NCI-H524 (cell line): ENCODE measurements at regions not wholly inside any gene's neighbourhood (a gene's known extent, or its start where the extent isn't known, plus 50 kb on each side); places are given as distances from the start of the nearest gene placed in this dataset.

ENCODE experiments used
- DNase-seq, 2 experiments: peaks; one replicate each; lab custom pipeline; 2025; lab: John Stamatoyannopoulos, UW

GRCh38 chr6:11358904-11359830, 126.7 kb upstream of the NEDD9 start:
- no peak for DNase-seq

GRCh38 chr6:11357285-11357684, 124.8 kb upstream of the NEDD9 start:
- DNase-seq: no peak

DNA sequence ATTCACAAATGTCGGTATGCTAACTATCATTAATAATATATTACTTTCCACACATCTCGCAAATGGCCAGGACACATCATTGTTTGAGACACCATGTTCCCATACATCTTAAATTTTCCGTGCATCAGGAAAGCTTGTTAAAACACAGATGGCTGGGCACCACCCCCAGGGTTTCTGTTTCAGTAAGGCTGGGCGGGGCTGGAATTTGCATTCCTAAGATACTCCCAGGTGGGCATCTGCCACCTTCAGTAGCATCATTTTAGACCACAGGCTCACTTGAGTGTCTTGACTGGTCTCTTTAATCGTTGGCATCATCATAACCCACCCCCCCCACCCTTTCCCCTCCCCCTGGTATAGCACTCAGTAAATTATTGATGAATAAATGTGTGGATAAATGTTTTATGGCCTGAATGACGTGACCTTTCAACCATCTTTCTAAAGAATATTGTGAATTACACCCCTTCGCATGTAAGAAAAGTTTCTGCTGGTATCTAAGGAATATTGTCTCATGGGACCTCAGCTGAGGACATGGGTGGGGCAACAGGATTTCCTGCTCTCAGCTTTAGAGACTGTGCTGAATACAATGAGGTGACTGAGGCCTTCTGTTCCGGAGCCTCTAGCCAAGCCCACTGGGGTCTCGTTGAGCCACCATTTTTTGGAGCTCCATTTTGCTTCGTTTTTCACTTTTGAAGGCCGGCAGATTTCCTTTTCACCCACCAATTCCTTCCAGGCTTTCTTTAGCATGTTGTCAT, 124.1 kb upstream of the NEDD9 start:
- DNase-seq: no peak

- no peak for DNase-seq
Observed at GRCh38 chr6:11353921-11354389, 121.5 kb upstream of the NEDD9 start.

DNA sequence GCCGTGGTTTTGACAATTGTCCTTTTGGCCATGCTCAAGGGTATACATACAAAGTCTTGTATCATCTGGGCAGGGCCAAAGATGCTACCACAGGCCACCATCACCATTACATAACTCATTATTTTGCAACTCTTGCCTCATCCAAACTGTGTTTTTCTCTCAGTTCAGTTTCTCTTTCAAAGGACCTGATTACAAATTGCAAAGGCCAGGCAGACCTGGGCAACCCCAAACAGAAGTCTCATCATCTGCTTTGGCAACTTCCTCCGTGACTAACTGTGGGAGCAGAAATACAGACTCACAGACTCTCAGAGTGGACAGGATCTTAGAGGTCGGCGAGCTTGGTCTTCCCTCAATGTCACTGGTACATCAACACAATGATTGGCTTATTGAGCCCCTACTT, 117.8 kb upstream of the NEDD9 start:
- DNase-seq: no peak

GRCh38 chr6:11349880-11350279, 117.4 kb upstream of the NEDD9 start:
- DNase-seq: no peak

DNA sequence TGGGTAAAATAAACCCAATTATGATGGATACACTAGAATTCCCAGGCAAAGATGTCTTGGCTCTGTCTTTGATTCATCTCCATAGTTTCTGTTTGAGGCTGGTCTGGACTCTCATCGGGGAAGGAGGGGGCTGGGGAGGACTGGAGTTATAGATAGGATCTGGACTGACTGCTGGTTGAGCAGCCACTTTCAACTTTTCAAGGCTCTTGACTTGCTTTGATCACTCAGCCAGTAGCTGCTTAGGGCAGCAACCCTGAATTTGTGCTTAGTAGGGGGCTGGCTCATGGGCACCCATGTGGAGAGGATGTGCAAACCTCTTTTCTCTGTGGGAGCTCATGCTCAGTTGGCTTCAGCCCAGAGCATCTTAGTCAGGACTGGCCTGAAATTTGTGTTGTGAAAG, 114.0 kb upstream of the NEDD9 start:
- DNase-seq: no peak

DNA sequence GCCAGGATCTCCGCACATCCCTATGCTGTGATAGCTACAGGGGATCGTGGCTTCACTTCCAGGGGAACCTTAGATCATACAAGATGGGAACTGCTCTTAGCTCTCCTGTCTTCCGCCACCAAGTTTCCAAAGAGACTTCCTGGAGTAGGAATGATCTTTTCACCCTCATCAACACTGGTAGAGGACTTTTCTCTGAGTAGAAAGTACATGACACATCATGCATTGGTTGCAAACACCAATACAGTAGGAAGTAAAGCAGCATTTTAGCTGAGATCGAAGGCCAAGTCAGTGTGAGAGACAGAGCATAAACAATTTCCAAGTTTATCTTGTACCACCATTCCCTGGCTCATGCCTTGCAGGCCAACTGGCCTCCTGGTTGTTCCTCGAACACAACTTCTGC, 113.1 kb upstream of the NEDD9 start:
- DNase-seq: no peak

- DNase-seq: no peak
Observed at GRCh38 chr6:11343963-11344723, 111.7 kb upstream of the NEDD9 start.

- DNase-seq: no peak
Observed at GRCh38 chr6:11341867-11342266, 109.4 kb upstream of the NEDD9 start.

DNA sequence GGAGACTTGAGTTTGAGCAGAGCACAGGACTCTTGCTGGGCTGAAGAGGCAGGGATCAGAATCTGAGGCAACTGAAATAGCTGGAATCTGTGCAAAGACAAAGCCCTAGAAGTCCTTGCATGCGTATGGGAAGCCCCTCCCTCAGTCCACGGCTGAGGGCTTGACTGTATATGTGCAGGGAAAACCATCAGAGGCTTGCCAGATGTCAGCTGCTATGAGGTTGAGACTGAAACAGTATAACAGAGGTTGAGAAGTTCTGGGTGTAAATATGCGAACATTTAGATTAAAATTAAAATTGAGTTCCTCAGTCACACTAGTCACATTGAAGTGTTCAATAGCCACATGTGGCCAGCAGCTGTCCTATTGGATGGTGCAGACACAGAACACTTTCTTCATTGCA, 108.8 kb upstream of the NEDD9 start:
- DNase-seq: no peak

DNA sequence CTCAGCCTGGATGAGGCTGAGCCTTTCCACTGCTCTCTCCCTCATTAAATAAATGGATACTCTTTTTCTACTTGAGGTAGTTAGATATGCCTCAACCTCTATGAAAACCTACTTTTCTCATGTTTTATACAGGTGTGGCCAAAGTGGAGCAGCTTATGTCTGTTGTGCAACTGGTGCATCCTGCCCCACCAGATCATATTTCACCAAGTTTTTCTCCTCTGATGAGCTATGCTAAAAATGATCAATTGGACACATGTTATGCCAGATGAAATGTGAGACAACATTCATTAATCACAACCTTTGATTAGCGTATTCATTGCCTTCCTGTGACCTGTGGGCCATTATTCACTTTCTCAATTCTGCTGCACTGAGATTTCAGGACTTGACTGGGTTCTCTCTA, 106.9 kb upstream of the NEDD9 start:
- DNase-seq: no peak

- DNase-seq: no peak
Observed at GRCh38 chr6:11337306-11337705, 104.8 kb upstream of the NEDD9 start.

GRCh38 chr6:11335826-11336225, 103.4 kb upstream of the NEDD9 start:
- no peak for DNase-seq

DNA sequence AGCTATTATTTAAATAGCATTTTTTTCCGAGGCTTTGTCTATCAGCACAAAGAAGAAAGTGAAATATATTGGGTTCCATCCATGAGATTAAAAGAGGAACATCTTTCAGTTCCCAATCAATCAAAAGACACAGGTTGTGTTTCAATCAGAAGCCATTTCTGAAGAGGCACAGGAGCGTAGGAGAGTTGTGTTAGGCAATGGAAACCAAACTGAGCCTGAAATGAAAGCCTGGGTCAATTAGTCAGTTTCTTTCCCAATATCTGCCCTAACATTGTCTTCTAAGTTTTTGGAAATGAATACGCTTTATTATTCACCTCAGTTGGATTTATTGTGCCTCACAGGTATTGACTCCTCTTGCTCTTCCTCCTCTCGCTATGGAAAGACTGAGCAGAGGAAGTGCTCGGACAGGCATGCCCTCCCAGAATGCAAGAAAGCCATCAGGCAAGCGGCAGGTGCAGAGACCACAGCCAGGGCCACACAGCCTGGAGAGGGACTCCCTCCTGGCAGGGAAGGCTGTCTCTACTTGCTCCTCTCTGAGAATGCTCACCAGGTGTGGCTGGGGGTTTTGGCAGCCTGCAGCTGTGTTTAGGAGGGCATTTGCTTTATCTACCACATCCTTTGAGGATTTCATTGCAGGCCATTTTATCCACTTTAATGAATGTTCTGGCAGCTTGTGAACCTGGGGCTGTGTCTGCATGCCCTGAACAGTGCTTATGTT, 100.8 kb upstream of the NEDD9 start:
- no peak for DNase-seq

DNA sequence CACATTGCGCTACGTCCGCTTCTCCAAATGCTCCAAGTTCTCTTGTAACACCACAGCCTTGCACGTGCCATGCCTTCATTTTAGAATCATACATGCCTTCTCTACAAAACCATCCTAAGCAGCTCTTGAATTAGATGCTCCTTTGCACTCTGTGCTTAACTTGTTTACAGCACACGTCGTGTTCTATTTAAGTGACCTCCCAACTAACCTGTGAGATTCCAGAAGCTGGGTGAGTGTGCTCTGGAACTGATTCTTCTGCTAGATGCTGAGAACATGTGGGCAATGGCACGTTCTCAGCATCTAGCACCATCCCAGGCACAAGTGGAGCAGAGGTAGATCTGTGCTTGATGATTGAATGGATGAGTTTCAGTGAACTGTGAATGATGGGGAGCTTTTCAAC, 100.0 kb upstream of the NEDD9 start:
- no peak for DNase-seq

DNA sequence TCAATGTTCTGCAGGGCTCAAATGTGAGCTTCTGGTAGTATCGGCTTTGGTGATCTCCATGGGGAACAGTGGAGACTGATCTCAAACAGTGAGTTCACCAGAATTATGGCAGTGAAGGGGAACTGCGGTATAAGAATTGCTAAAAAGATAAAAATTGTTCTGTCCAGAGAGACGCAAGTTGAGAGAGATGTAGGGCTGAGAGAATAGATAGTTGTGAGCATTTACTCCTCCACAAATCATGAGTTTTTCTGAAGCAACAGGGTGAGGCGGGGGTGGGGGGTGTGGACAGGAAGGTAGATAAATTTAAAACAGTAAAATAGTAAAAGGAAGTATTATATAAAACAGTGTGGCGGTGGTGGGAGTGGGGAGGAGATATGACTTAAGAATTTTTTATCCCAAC, 98.6 kb upstream of the NEDD9 start:
- no peak for DNase-seq

GRCh38 chr6:11330413-11330760, 97.9 kb upstream of the NEDD9 start:
- no peak for DNase-seq

DNA sequence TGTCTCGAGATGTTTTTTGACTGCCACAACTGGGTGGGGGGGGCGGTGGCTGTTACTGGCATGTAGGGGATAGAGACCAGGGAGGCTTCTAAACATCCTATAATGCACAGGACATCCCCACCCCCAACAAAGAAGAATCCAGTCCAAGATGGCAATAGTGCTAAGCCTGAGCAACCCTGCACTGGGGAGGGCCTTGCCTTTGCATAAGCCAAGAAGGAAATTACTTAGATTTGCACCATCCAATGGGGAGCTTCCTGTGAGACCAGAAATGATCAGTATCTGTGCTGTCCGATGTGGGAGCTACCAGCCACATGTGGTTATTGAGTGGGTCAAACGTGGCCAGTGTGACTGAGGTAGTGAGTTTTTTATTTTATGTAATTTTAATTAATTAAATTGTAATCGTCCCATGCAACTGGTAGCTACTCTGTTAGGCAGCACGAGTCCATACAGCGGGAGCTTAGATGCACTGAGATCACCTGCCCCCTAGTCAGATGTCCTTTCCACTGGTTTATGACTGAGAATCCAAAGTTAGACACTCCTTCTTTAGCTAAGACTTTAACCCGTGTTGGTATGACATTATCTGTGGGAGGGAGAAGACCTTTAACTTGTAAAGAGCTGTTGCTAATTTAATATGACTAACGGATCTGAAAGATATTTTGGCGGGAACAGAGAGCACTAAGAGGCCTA, 97.4 kb upstream of the NEDD9 start:
- no peak for DNase-seq

DNA sequence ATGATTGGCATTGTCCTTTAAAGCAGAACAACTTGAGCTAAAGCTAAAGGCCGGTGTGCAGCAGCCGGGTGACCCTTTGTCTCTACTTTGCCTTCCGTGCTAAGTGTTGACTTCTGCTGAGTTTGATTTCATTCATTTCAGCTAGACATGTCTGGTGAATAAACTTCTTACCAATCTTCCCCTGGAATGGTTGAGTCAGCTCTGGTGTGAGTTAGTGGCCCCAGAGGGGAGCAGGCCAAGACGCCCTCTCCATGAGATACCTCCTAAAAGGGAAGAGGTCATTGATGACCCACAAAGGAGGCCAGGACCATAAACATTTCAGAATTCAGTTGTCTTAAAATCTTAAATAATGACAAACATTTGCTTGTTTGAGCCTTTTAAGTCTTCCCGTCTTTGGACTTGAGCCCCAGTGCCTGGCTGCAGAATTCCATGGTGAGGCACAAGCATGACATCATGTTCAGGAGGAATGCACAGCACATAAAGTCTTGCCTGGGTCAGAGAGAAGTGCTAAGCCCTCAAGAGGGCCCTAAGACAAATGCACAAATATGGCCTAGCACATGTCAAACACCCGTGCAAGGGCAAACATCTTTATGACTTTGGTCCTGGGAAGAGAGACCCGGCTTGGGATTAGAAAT, 96.3 kb upstream of the NEDD9 start:
- DNase-seq: no peak

GRCh38 chr6:11327961-11328360, 95.5 kb upstream of the NEDD9 start:
- no peak for DNase-seq
